ENCODE measurements at regions not wholly inside any gene's neighbourhood (a gene's known extent, or its start where the extent isn't known, plus 50 kb on each side); places are given as distances from the start of the nearest gene placed in this dataset.

GRCh38 chrX:98338544-98338943 lies 1454.8 kb downstream of the RPA4 start:
- TF ChIP-seq CTCF (IDR thresholded peaks at IDR 0.05) (no peak), POLR2AphosphoS5 (IDR thresholded peaks at IDR 0.05) (no peak)

Data from suprapubic skin (tissue), 3 donors.